Natural killer cell (primary cell): ENCODE measurements at regions not wholly inside any gene's neighbourhood (a gene's known extent, or its start where the extent isn't known, plus 50 kb on each side); places are given as distances from the start of the nearest gene placed in this dataset.

ENCODE experiments used
- ATAC-seq, 3 donors: fragments of 150-1000 bp in 2 of 3; fragments of 200-7000 bp in 1 of 3; cut with Tn5 transposase; 1 replicate in 1 of 3; 2 replicates in 2 of 3; pipeline ENCODE4 v1.10.0; 2021; ENCODE audit warnings: mild to moderate bottlenecking in 2 of 3, moderate library complexity in 2 of 3
- DNase-seq, 2 donors: peaks; one replicate each; pipeline versions ENCODE4 v3.0.0 to v3.0.0-alpha.2; 2013 to 2021; ENCODE audit warnings: mixed read lengths in 1 of 2
- H3K27ac ChIP-seq: one replicate; pipeline ENCODE4 v1.5.1; 2013; ENCODE audit warnings: mild to moderate bottlenecking, low read length
- H3K27me3 ChIP-seq: one replicate; pipeline ENCODE4 v1.6.1; 2013; ENCODE audit warnings: low read length; ENCODE audit not compliant: control insufficient read depth, insufficient read depth
- H3K36me3 ChIP-seq: one replicate; pipeline ENCODE4 v1.6.1; 2013; ENCODE audit warnings: low read length; ENCODE audit not compliant: control insufficient read depth, insufficient read depth
- H3K4me1 ChIP-seq: one replicate; pipeline ENCODE4 v1.6.1; 2013; ENCODE audit warnings: low read length; ENCODE audit not compliant: control insufficient read depth, insufficient read depth
- H3K4me3 ChIP-seq: one replicate; pipeline ENCODE4 v1.5.1; 2013; ENCODE audit warnings: low read length
- H3K9me3 ChIP-seq: one replicate; pipeline ENCODE4 v1.6.1; 2013; ENCODE audit warnings: low read length; ENCODE audit not compliant: control insufficient read depth, insufficient read depth
- H3K27ac Mint-ChIP-seq, 2 donors: one replicate each; pipeline ENCODE4 v1.8.0; 2022; ENCODE audit warnings: mild to moderate bottlenecking in 2 of 2, mixed read lengths in 2 of 2, moderate library complexity in 1 of 2
- H3K27me3 Mint-ChIP-seq, 2 donors: one replicate each; pipeline ENCODE4 v1.8.0; 2022; ENCODE audit warnings: low read depth in 2 of 2, mixed read lengths in 2 of 2
- H3K36me3 Mint-ChIP-seq: one replicate; pipeline ENCODE4 v1.8.0; 2022; ENCODE audit warnings: mixed read lengths
- H3K4me1 Mint-ChIP-seq, 2 donors: one replicate each; pipeline ENCODE4 v1.8.0; 2022; ENCODE audit warnings: mixed read lengths in 2 of 2
- H3K4me3 Mint-ChIP-seq: one replicate; pipeline ENCODE4 v1.8.0; 2022; ENCODE audit warnings: mild to moderate bottlenecking, moderate library complexity, mixed read lengths
- H3K9me3 Mint-ChIP-seq, 2 donors: one replicate each; pipeline ENCODE4 v1.8.0; 2022; ENCODE audit warnings: mixed read lengths in 2 of 2
- WGBS: methylation state at CpG from one replicate; pipeline ENCODE4 v1.1.7; 2013; ENCODE audit warnings: missing lambda C conversion rate; ENCODE audit not compliant: insufficient coverage; 5-methylcytosine and 5-hydroxymethylcytosine counted together
- intact Hi-C: fragments of 100-400 bp; cut with micrococcal nuclease; formaldehyde crosslinking; loops from one replicate; pipeline ENCODE4 v1.14.2; 2022
- TF ChIP-seq, protein P1 (sequence below): fragments of 200-600 bp; IDR thresholded peaks from one replicate; pipeline ENCODE4 v1.8.0; 2022; ENCODE audit warnings: antibody characterized with exemption

DNA sequence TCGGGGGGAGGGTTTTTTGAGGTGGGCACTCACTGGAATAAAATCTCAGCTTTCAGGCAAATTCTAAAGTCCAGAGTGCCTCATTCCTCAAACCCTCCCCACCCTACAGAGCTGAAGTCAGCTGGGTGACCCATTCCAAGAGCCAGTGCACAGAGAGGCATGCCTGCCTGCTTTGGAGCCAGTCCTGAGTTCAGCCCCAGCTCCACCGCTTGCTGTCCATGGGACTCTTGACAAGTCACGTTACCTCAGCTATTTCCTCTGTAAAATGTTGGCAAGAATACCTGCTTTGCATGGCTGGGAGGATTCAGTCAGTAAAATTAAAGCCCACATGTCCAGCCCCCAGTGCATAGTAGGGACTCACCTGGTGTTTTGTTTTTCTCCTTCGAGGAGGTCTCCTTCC lies 125.9 kb upstream of the PJA1 start:
- ATAC-seq = no peak
- Mint-ChIP-seq H3K9me3 (no peaks in the 10 kb centered on the region), H3K27ac (no peak overlapping the region), H3K36me3 (no peaks in the 10 kb centered on the region), H3K27me3 (no peaks in the 10 kb centered on the region), H3K4me1 (no peaks in the 10 kb centered on the region), H3K4me3 (no peak overlapping the region)
- intact Hi-C loops = no loop called here
- WGBS = 74% methylated on average over 3 of the region's 4 CpGs
- DNase-seq = no peak
- no peak overlapping the region for H3K27ac ChIP-seq
- no peak overlapping the region for H3K4me3 ChIP-seq
- H3K36me3 ChIP-seq = no peaks in the 10 kb centered on the region
- H3K4me1 ChIP-seq = peaks cover 2% of the 10 kb centered on the region
- TF ChIP-seq, protein P1, sequence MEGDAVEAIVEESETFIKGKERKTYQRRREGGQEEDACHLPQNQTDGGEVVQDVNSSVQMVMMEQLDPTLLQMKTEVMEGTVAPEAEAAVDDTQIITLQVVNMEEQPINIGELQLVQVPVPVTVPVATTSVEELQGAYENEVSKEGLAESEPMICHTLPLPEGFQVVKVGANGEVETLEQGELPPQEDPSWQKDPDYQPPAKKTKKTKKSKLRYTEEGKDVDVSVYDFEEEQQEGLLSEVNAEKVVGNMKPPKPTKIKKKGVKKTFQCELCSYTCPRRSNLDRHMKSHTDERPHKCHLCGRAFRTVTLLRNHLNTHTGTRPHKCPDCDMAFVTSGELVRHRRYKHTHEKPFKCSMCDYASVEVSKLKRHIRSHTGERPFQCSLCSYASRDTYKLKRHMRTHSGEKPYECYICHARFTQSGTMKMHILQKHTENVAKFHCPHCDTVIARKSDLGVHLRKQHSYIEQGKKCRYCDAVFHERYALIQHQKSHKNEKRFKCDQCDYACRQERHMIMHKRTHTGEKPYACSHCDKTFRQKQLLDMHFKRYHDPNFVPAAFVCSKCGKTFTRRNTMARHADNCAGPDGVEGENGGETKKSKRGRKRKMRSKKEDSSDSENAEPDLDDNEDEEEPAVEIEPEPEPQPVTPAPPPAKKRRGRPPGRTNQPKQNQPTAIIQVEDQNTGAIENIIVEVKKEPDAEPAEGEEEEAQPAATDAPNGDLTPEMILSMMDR = no peak
- H3K9me3 ChIP-seq = no peaks in the 10 kb centered on the region
- no peaks in the 10 kb centered on the region for H3K27me3 ChIP-seq

DNA sequence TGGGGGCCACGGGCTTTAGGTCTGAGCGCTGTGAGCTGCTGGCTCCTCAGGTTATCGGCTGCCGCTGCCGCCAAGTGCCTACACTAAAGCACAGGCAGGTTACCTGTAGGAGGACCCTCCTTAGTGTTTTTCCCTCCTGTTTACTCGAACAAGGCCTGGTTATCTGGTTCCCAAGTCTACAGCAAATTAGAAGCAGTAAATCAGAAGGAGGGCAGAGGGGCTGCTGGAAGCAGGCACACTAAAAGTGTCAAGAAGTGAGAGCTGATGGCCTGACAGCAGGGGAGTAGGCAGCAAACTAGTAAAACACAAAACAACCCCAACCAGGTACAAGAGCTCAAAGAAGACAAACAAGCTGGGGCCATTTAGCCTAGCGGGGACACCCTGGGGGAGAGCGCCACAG lies 125.0 kb upstream of the PJA1 start:
- no peak for DNase-seq
- intact Hi-C loops = no loop called here
- no peak for ATAC-seq
- H3K4me1 ChIP-seq = peaks cover 8% of the 10 kb centered on the region
- Mint-ChIP-seq H3K36me3 (no peaks in the 10 kb centered on the region), H3K27ac (no peak overlapping the region), H3K27me3 (no peaks in the 10 kb centered on the region), H3K9me3 (no peaks in the 10 kb centered on the region), H3K4me1 (no peaks in the 10 kb centered on the region), H3K4me3 (no peak overlapping the region)
- H3K9me3 ChIP-seq = no peaks in the 10 kb centered on the region
- no peaks in the 10 kb centered on the region for H3K36me3 ChIP-seq
- H3K4me3 ChIP-seq = no peak overlapping the region
- 89% methylated on average over 8 of the region's 8 CpGs for WGBS
- H3K27me3 ChIP-seq = no peaks in the 10 kb centered on the region
- H3K27ac ChIP-seq = no peak overlapping the region
- TF ChIP-seq, protein P1 = no peak

DNA sequence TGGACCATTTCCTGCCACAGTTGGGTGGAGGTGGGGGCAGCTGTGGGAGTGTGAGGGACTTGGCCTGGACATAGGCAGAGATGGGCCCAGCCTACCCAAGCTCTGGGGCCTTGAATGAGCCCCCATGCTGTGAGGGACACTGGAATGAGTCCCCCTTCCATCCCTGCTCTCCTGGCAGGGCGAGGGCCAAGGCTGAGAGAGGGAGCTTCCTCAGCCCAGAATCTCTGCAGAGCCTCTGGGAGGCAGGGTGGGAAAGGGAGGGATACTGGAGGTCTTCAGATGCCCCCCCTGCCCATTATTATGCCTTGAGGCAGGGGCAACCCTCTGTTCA lies 124.5 kb upstream of the PJA1 start:
- intact Hi-C loops = loop anchor here (5.0 kb wide), 1 partner anchor 557 kb away; no protein-coding TSS in a partner anchor
- peaks cover 8% of the 10 kb centered on the region for H3K4me1 ChIP-seq
- no peaks in the 10 kb centered on the region for H3K9me3 ChIP-seq
- Mint-ChIP-seq H3K9me3 (no peaks in the 10 kb centered on the region), H3K4me1 (no peaks in the 10 kb centered on the region), H3K36me3 (no peaks in the 10 kb centered on the region), H3K4me3 (no peak overlapping the region), H3K27ac (no peak overlapping the region), H3K27me3 (no peaks in the 10 kb centered on the region)
- TF ChIP-seq, protein P1 = no peak
- ATAC-seq = no peak
- H3K36me3 ChIP-seq = no peaks in the 10 kb centered on the region
- DNase-seq = no peak
- 83% methylated on average over 1 of the region's 1 CpG for WGBS
- H3K27me3 ChIP-seq = no peaks in the 10 kb centered on the region
- no peak overlapping the region for H3K27ac ChIP-seq
- H3K4me3 ChIP-seq = no peak overlapping the region

DNA sequence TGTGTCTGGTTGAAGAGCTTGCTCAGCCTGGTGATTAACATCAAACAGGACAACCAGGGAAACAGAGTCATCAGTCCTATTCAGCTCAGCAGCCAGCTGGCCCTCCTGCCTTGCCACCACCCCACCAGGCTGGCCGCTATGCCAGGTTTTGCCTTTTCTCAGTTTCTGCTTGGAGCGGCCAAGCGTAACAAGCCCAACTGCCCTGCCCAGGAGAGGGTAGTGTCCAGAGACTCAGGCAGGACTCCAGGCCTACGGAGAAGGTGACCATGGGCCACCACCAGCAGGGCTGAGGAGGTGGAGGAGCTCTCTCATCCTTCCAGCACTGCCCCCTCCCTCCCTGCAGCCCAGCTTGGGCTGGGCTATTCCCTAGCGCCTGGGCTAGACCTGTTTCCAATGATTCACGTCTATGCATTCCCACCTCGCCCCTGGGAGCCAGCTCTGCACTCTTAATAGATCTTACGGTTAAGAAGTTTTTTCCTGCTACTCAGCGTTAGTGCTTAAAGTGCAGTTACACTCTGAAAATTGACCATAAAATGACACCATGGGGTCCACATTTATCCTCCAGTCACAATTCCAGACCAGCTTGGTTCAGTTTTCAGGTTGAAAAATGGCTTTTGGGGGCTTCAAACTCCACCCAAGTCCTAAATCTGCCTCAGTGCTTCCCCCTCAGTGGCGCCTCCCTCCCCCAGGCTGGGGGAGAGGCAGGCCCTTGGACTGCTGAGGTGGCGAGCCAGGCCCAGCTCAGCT lies 124.0 kb upstream of the PJA1 start:
- H3K27me3 ChIP-seq = no peaks in the 10 kb centered on the region
- 87% methylated on average over 8 of the region's 11 CpGs for WGBS
- no peaks in the 10 kb centered on the region for H3K9me3 Mint-ChIP-seq
- no peaks in the 10 kb centered on the region for H3K9me3 ChIP-seq
- no peaks in the 10 kb centered on the region for H3K27me3 Mint-ChIP-seq
- H3K4me3 Mint-ChIP-seq = no peak overlapping the region
- H3K27ac ChIP-seq = no peak overlapping the region
- H3K36me3 ChIP-seq = no peaks in the 10 kb centered on the region
- intact Hi-C loops = loop anchor here (5.0 kb wide), 1 partner anchor 557 kb away; no protein-coding TSS in a partner anchor
- H3K4me1 Mint-ChIP-seq = no peaks in the 10 kb centered on the region
- H3K4me3 ChIP-seq = no peak overlapping the region
- TF ChIP-seq, protein P1 = no peak
- H3K4me1 ChIP-seq = peaks cover 8% of the 10 kb centered on the region
- H3K27ac Mint-ChIP-seq = no peak overlapping the region
- no peak for ATAC-seq
- no peak for DNase-seq
- H3K36me3 Mint-ChIP-seq = no peaks in the 10 kb centered on the region
